ENCODE measurements at regions not wholly inside any gene's neighbourhood (a gene's known extent, or its start where the extent isn't known, plus 50 kb on each side); places are given as distances from the start of the nearest gene placed in this dataset.

- in situ Hi-C loops (cut with MboI; ENCODE audit: low pct_unique_long_range_greater_than_20kb, low sequenced_read_pairs, unreplicated experiment) = no loop called here
- no peak for DNase-seq (ENCODE audit: low spot score)
- TF ChIP-seq, protein P1, sequence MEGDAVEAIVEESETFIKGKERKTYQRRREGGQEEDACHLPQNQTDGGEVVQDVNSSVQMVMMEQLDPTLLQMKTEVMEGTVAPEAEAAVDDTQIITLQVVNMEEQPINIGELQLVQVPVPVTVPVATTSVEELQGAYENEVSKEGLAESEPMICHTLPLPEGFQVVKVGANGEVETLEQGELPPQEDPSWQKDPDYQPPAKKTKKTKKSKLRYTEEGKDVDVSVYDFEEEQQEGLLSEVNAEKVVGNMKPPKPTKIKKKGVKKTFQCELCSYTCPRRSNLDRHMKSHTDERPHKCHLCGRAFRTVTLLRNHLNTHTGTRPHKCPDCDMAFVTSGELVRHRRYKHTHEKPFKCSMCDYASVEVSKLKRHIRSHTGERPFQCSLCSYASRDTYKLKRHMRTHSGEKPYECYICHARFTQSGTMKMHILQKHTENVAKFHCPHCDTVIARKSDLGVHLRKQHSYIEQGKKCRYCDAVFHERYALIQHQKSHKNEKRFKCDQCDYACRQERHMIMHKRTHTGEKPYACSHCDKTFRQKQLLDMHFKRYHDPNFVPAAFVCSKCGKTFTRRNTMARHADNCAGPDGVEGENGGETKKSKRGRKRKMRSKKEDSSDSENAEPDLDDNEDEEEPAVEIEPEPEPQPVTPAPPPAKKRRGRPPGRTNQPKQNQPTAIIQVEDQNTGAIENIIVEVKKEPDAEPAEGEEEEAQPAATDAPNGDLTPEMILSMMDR (IDR thresholded peaks at IDR 0.05; ENCODE audit: extremely low read depth, insufficient read depth, missing control alignments) = no peak
Measured at GRCh38 chr15:95595759-95596158, 734.7 kb upstream of the NR2F2 start.

GRCh38 chr15:95596496-95596895, 734.0 kb upstream of the NR2F2 start:
- DNase-seq (ENCODE audit: low spot score) = no peak
- TF ChIP-seq, protein P1 (IDR thresholded peaks at IDR 0.05; ENCODE audit: extremely low read depth, insufficient read depth, missing control alignments) = no peak
- in situ Hi-C loops (cut with MboI; ENCODE audit: low pct_unique_long_range_greater_than_20kb, low sequenced_read_pairs, unreplicated experiment) = no loop called here

- in situ Hi-C loops (cut with MboI; ENCODE audit: low pct_unique_long_range_greater_than_20kb, low sequenced_read_pairs, unreplicated experiment) = no loop called here
- DNase-seq (ENCODE audit: low spot score) = no peak
- TF ChIP-seq, protein P1 (IDR thresholded peaks at IDR 0.05; ENCODE audit: extremely low read depth, insufficient read depth, missing control alignments) = no peak
Measured at GRCh38 chr15:95598251-95598855, 732.1 kb upstream of the NR2F2 start.

DNA sequence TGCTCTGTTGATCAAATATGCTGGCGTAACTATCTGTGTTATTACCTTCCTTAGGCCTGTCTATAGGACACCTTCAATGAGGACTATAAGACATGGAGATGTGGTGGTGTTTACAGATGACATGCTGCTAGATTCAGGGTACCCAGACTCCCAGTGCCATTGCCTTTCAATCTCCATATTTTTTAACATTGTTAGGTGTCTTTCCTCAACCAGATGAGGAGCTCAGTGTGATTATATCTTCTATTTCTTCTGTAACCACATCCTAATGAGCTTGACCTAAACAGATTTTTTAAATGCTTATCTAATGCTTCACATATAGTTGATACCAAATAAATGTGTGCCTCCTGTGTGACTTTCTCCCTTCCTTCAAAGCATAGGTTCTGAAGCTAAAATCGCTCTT, 730.1 kb upstream of the NR2F2 start:
- TF ChIP-seq, protein P1 (IDR thresholded peaks at IDR 0.05; ENCODE audit: extremely low read depth, insufficient read depth, missing control alignments) = no peak
- in situ Hi-C loops (cut with MboI; ENCODE audit: low pct_unique_long_range_greater_than_20kb, low sequenced_read_pairs, unreplicated experiment) = no loop called here
- DNase-seq (ENCODE audit: low spot score) = no peak

- TF ChIP-seq, protein P1 (IDR thresholded peaks at IDR 0.05; ENCODE audit: extremely low read depth, insufficient read depth, missing control alignments) = no peak
- in situ Hi-C loops (cut with MboI; ENCODE audit: low pct_unique_long_range_greater_than_20kb, low sequenced_read_pairs, unreplicated experiment) = no loop called here
Measured at GRCh38 chr15:95600884-95601283, 729.6 kb upstream of the NR2F2 start.

DNA sequence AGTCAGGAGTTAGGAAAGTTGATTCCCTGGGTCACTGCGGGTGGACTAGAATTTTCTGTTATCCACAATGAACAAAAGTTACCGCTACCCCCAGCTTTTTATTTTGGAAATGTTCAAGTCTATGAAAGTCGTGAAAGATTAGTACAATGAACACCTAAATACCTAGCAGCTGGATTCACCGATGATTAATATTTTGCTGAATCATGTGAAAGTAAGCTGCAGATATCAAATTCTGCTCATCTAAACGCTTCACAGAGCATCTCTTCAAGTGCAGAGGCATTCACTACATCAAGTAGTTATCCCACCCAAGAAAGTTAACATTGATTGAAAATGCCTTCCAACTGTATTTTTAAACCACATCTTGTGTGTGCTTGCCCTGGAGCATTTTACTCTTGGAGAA, 729.0 kb upstream of the NR2F2 start:
- no peak for DNase-seq (ENCODE audit: low spot score)
- in situ Hi-C loops (cut with MboI; ENCODE audit: low pct_unique_long_range_greater_than_20kb, low sequenced_read_pairs, unreplicated experiment) = no loop called here
- TF ChIP-seq, protein P1 (IDR thresholded peaks at IDR 0.05; ENCODE audit: extremely low read depth, insufficient read depth, missing control alignments) = no peak

More at GRCh38 chr15:95600884-95601283, 729.6 kb upstream of the NR2F2 start:
- DNase-seq (ENCODE audit: low spot score) = no peak
